Adrenal gland (tissue), 5 donors: ENCODE measurements at regions not wholly inside any gene's neighbourhood (a gene's known extent, or its start where the extent isn't known, plus 50 kb on each side); places are given as distances from the start of the nearest gene placed in this dataset.

Experiments used
- POLR2A ChIP-seq, 2 donors: fragments of 450-650 bp; IDR thresholded peaks; one replicate each; pipeline ENCODE4 v1.6.1; 2017; ENCODE audit warnings: antibody characterized with exemption in 2 of 2, mild to moderate bottlenecking in 2 of 2, moderate library complexity in 1 of 2
- TF ChIP-seq, protein P1 (sequence below), 6 experiments: fragments of 450-650 bp in 4 of 6; fragments of 200-600 bp in 2 of 6; sonication (generic) in 1 of 6; IDR thresholded peaks; 1 replicate in 5 of 6; 2 replicates in 1 of 6; pipeline versions ENCODE4 v1.5.1 to v1.8.0; 2016 to 2021; ENCODE audit warnings: antibody characterized with exemption in 6 of 6, mild to moderate bottlenecking in 2 of 6, moderate library complexity in 1 of 6
- donor health status: DM: no; HTN: no; CAD: no.

DNA sequence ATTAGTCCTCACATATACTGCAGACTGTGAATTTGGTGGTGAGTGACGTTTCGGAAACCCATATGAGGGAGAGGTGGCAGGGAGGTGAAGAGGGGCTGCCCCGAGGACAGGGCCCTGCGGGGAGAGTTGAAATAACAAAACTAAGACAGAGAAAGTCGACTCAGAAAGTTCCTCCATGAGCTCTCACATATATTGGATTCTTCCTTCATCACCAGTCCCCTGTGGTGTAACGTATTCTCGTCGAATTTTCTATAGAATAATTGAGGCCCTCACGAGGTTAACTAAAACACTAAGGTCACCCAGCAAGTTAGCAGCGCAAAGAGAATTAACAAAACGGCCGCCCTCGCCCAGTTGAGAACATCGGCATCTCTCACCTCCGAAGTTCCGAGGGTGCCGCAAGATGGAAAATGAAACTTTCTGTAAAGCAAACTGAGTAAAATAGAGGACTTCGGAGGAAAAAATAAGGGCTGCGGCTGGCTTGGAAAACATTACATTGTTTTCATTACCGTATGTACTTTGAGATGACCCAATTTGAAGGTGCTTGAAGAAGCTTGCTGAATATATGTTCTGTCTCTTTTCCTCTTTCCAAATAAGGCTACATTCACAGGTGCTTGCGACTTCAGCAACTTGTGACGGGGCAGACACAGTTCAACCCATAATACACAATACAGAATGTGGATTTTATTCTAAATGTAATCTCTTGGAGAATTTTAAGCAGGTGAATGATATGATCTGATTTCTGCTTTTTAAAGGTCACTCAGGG, 490.9 kb upstream of the JARID2 start:
- TF ChIP-seq, protein P1, sequence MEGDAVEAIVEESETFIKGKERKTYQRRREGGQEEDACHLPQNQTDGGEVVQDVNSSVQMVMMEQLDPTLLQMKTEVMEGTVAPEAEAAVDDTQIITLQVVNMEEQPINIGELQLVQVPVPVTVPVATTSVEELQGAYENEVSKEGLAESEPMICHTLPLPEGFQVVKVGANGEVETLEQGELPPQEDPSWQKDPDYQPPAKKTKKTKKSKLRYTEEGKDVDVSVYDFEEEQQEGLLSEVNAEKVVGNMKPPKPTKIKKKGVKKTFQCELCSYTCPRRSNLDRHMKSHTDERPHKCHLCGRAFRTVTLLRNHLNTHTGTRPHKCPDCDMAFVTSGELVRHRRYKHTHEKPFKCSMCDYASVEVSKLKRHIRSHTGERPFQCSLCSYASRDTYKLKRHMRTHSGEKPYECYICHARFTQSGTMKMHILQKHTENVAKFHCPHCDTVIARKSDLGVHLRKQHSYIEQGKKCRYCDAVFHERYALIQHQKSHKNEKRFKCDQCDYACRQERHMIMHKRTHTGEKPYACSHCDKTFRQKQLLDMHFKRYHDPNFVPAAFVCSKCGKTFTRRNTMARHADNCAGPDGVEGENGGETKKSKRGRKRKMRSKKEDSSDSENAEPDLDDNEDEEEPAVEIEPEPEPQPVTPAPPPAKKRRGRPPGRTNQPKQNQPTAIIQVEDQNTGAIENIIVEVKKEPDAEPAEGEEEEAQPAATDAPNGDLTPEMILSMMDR (IDR thresholded peaks at IDR 0.05) = no peak
- TF ChIP-seq POLR2A (IDR thresholded peaks at IDR 0.05) = no peak
